GM12891 (cell line): ENCODE measurements at regions not wholly inside any gene's neighbourhood (a gene's known extent, or its start where the extent isn't known, plus 50 kb on each side); places are given as distances from the start of the nearest gene placed in this dataset.
"Not testable (repeated sequence)": the region's sequence is repeated elsewhere in the genome, so short reads cannot be mapped to it uniquely, and the experiment has no call there.

Experiments
- POLR2A ChIP-seq: IDR thresholded peaks from 2 replicates; pipeline ENCODE4 v1.6.1; 2011; ENCODE audit warnings: low read depth, low read length, control low read depth
- POLR2AphosphoS5 ChIP-seq: IDR thresholded peaks from 2 replicates; pipeline ENCODE4 v1.6.1; 2011; ENCODE audit warnings: low read depth, low read length, control low read depth
- POU2F2 ChIP-seq: IDR thresholded peaks from 2 replicates; pipeline ENCODE4 v1.6.1; 2011; ENCODE audit warnings: low read depth, mild to moderate bottlenecking, control low read depth, low read length, moderate library complexity
- SPI1 ChIP-seq: IDR thresholded peaks from 2 replicates; pipeline ENCODE4 v1.6.1; 2011; ENCODE audit warnings: low read depth, low read length, control low read depth
- TAF1 ChIP-seq: IDR thresholded peaks from 2 replicates; pipeline ENCODE4 v1.6.1; 2011; ENCODE audit warnings: low read depth, low read length, control low read depth

- not testable (repeated sequence) for TF ChIP-seq POLR2A, POLR2AphosphoS5, SPI1, POU2F2, TAF1
Observed at GRCh38 chr1:19550437-19550836, 65.1 kb upstream of the CAPZB start.
